ENCODE measurements at regions not wholly inside any gene's neighbourhood (a gene's known extent, or its start where the extent isn't known, plus 50 kb on each side); places are given as distances from the start of the nearest gene placed in this dataset.

- no peak for TF ChIP-seq JUN (CRISPR knock-in tag; IDR thresholded peaks at IDR 0.05)
- TF ChIP-seq KAT7 (CRISPR knock-in tag; IDR thresholded peaks at IDR 0.05; ENCODE audit: borderline replicate concordance), result no peak
- no peak for TF ChIP-seq SOX15 (CRISPR knock-in tag; IDR thresholded peaks at IDR 0.05)
- TF ChIP-seq AR (CRISPR knock-in tag; IDR thresholded peaks at IDR 0.05), result peak; percentile 51; the same call in 1 of the 2 replicates
- no peak for TF ChIP-seq NR2C2 (CRISPR knock-in tag; IDR thresholded peaks at IDR 0.05)
- no peak for TF ChIP-seq ATF1 (CRISPR knock-in tag; IDR thresholded peaks at IDR 0.05)
- TF ChIP-seq, protein P1, sequence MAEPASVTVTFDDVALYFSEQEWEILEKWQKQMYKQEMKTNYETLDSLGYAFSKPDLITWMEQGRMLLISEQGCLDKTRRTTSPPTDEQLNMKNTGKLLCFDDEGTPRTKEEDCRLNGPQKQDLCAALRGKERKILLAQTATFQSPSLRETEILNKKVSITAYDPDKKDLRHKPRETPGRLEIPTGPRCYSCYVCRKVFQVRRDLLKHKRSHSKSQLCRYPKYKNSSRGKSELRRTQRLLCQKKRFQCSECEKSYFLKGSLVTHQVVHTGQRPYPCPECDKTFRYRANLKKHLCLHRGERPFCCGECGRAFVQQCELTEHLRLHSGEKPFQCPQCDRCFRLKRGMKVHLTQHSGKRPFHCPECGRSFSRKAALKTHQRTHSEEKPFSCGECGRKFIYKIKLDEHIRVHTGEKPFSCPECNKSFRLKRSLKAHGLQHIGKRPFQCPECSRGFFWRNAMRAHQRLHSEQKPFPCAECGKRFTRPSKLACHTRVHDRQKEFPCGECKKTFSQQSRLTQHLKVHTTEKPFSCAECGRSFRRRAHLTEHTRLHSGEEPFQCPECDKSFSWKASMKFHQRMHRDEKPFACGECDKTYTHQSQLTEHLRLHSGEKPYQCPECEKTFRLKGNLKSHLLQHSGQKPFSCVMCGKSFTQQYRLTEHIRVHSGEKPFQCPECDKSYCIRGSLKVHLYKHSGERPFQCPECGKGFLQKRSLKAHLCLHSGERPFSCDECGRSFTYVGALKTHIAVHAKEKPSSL (CRISPR knock-in tag; conservative IDR thresholded peaks at IDR 0.05), result peak; percentile 9; the same call in 1 of the 2 replicates
- TF ChIP-seq, protein P2, sequence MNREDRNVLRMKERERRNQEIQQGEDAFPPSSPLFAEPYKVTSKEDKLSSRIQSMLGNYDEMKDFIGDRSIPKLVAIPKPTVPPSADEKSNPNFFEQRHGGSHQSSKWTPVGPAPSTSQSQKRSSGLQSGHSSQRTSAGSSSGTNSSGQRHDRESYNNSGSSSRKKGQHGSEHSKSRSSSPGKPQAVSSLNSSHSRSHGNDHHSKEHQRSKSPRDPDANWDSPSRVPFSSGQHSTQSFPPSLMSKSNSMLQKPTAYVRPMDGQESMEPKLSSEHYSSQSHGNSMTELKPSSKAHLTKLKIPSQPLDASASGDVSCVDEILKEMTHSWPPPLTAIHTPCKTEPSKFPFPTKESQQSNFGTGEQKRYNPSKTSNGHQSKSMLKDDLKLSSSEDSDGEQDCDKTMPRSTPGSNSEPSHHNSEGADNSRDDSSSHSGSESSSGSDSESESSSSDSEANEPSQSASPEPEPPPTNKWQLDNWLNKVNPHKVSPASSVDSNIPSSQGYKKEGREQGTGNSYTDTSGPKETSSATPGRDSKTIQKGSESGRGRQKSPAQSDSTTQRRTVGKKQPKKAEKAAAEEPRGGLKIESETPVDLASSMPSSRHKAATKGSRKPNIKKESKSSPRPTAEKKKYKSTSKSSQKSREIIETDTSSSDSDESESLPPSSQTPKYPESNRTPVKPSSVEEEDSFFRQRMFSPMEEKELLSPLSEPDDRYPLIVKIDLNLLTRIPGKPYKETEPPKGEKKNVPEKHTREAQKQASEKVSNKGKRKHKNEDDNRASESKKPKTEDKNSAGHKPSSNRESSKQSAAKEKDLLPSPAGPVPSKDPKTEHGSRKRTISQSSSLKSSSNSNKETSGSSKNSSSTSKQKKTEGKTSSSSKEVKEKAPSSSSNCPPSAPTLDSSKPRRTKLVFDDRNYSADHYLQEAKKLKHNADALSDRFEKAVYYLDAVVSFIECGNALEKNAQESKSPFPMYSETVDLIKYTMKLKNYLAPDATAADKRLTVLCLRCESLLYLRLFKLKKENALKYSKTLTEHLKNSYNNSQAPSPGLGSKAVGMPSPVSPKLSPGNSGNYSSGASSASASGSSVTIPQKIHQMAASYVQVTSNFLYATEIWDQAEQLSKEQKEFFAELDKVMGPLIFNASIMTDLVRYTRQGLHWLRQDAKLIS (CRISPR knock-in tag; IDR thresholded peaks at IDR 0.05; ENCODE audit: borderline replicate concordance), result no peak
- TF ChIP-seq NR1H2 (CRISPR knock-in tag; IDR thresholded peaks at IDR 0.05), result no peak
- no peak for TF ChIP-seq OVOL2 (CRISPR knock-in tag; IDR thresholded peaks at IDR 0.05; ENCODE audit: borderline replicate concordance)
- no peak for TF ChIP-seq ZNF232 (CRISPR knock-in tag; IDR thresholded peaks at IDR 0.05)
- TF ChIP-seq HMGXB4 (CRISPR knock-in tag; IDR thresholded peaks at IDR 0.05), result no peak
- no peak for TF ChIP-seq TCF7 (CRISPR knock-in tag; IDR thresholded peaks at IDR 0.05; ENCODE audit: low read depth)
- no peak for TF ChIP-seq GABPB1 (CRISPR knock-in tag; IDR thresholded peaks at IDR 0.05)
- TF ChIP-seq, protein P3, sequence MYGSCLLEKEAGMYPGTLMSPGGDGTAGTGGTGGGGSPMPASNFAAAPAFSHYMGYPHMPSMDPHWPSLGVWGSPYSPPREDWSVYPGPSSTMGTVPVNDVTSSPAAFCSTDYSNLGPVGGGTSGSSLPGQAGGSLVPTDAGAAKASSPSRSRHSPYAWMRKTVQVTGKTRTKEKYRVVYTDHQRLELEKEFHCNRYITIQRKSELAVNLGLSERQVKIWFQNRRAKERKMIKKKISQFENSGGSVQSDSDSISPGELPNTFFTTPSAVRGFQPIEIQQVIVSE (CRISPR knock-in tag; IDR thresholded peaks at IDR 0.05; ENCODE audit: borderline replicate concordance), result no peak
- peak; percentile 59; the same call in 1 of the 2 replicates for TF ChIP-seq NFATC4 (CRISPR knock-in tag; IDR thresholded peaks at IDR 0.05)
- TF ChIP-seq, protein P4, sequence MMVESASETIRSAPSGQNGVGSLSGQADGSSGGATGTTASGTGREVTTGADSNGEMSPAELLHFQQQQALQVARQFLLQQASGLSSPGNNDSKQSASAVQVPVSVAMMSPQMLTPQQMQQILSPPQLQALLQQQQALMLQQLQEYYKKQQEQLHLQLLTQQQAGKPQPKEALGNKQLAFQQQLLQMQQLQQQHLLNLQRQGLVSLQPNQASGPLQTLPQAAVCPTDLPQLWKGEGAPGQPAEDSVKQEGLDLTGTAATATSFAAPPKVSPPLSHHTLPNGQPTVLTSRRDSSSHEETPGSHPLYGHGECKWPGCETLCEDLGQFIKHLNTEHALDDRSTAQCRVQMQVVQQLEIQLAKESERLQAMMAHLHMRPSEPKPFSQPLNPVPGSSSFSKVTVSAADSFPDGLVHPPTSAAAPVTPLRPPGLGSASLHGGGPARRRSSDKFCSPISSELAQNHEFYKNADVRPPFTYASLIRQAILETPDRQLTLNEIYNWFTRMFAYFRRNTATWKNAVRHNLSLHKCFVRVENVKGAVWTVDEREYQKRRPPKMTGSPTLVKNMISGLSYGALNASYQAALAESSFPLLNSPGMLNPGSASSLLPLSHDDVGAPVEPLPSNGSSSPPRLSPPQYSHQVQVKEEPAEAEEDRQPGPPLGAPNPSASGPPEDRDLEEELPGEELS (CRISPR knock-in tag; IDR thresholded peaks at IDR 0.05), result no peak
- no peak for TF ChIP-seq NFYB (CRISPR knock-in tag; conservative IDR thresholded peaks at IDR 0.05; ENCODE audit: low read depth)
- TF ChIP-seq FOXP1 (CRISPR knock-in tag; IDR thresholded peaks at IDR 0.05; ENCODE audit: borderline replicate concordance), result no peak
- no peak for TF ChIP-seq ZSCAN18 (CRISPR knock-in tag; IDR thresholded peaks at IDR 0.05)
These were observed 123.5 kb upstream of the ADCY2 start (continued) for GRCh38 chr5:7272408-7272965.
